Transverse colon (tissue), 4 donors: ENCODE measurements at regions not wholly inside any gene's neighbourhood (a gene's known extent, or its start where the extent isn't known, plus 50 kb on each side); places are given as distances from the start of the nearest gene placed in this dataset.

Experiments
- DNase-seq: peaks from one replicate; pipeline ENCODE4 v3.0.0-alpha.2; 2019
- H3K27ac ChIP-seq, 4 donors: fragments of 200-600 bp; sonication (generic); 2 replicates each; pipeline ENCODE4 v1.5.1; 2016 to 2018; ENCODE audit warnings: inconsistent platforms in 4 of 4
- H3K27me3 ChIP-seq: fragments of 200-600 bp; sonication (generic); 2 replicates; pipeline ENCODE4 v1.5.1; 2017; ENCODE audit warnings: inconsistent platforms
- H3K36me3 ChIP-seq, 4 donors: fragments of 200-600 bp; sonication (generic); 2 replicates each; pipeline ENCODE4 v1.5.1; 2017 to 2019; ENCODE audit warnings: inconsistent platforms in 4 of 4
- H3K4me1 ChIP-seq, 4 donors: fragments of 200-600 bp; sonication (generic); 2 replicates each; pipeline ENCODE4 v1.5.1; 2017 to 2020; ENCODE audit warnings: inconsistent platforms in 4 of 4
- H3K4me3 ChIP-seq, 4 donors: fragments of 200-600 bp; sonication (generic); 1 replicate in 1 of 4; 2 replicates in 3 of 4; pipeline versions ENCODE4 v1.5.1 to v1.6.1; 2017 to 2019; ENCODE audit warnings: inconsistent platforms in 4 of 4
- H3K9me3 ChIP-seq, 2 donors: fragments of 200-600 bp; sonication (generic); 2 replicates each; pipeline ENCODE4 v1.5.1; 2017 to 2019; ENCODE audit warnings: inconsistent platforms in 2 of 2
- EP300 ChIP-seq: sonication (generic); formaldehyde crosslinking; IDR thresholded peaks from one replicate; pipeline ENCODE4 v1.6.1; 2017; ENCODE audit warnings: antibody characterized with exemption, low read depth
- POLR2A ChIP-seq: fragments of 450-650 bp; IDR thresholded peaks from one replicate; pipeline ENCODE4 v1.6.1; 2016; ENCODE audit warnings: antibody characterized with exemption, mild to moderate bottlenecking, moderate library complexity
- POLR2AphosphoS5 ChIP-seq, 3 donors: sonication (generic); formaldehyde crosslinking; IDR thresholded peaks; one replicate each; pipeline ENCODE4 v1.6.1; 2016; ENCODE audit warnings: antibody characterized with exemption in 3 of 3
- WGBS, 2 donors: methylation state at CpG; one replicate each; pipeline ENCODE4 v1.1.5; 2018; ENCODE audit warnings: low coverage in 1 of 2; 5-methylcytosine and 5-hydroxymethylcytosine counted together
- in situ Hi-C, 4 donors: fragments of 200-750 bp; cut with MboI; loops; one replicate each; pipeline versions ENCODE4 v1.15.0 to v1.15.1; 2017; ENCODE audit warnings: low sequenced_read_pairs in 3 of 4, low pct_ligation_motif_present in 1 of 4, low pct_unique_long_range_greater_than_20kb in 1 of 4
- intact Hi-C: fragments of 100-400 bp; cut with DNase I; formaldehyde crosslinking; loops from one replicate; pipeline ENCODE4 v1.15.1; 2023; ENCODE audit warnings: low total_unique reads
- TF ChIP-seq, protein P1 (sequence below), 5 experiments: fragments of 200-600 bp in 3 of 5; fragments of 450-650 bp in 2 of 5; sonication (generic) in 3 of 5; IDR thresholded peaks; 1 replicate in 2 of 5; 2 replicates in 3 of 5; pipeline ENCODE4 v1.5.1; 2016 to 2017; ENCODE audit warnings: antibody characterized with exemption in 5 of 5, inconsistent platforms in 3 of 5, mild to moderate bottlenecking in 2 of 5, moderate library complexity in 1 of 5

DNA sequence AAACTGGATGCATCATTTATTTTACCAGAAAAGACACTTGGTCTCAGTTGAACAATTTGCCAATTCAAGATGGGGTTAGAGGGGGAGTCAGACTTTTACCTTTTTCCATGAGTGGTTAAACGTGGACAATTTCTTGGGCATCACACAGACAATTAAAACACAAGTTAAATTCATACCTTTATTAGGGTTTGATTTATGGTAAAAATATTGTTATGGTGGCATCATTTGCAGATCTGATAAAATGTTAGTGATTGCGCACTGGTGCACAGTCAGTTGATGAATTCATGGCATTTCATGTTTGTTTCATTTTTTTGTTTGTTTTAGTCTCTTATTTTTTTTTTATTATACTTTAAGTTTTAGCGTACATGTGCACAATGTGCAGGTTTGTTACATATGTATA lies 399.9 kb downstream of the DOK5 start:
- H3K4me3 ChIP-seq = no peak overlapping the region
- H3K27ac ChIP-seq = no peak overlapping the region
- intact Hi-C loops = no loop called here
- no peaks in the 10 kb centered on the region for H3K27me3 ChIP-seq
- DNase-seq = no peak
- no peaks in the 10 kb centered on the region for H3K9me3 ChIP-seq
- TF ChIP-seq EP300 (no peak), POLR2AphosphoS5 (IDR thresholded peaks at IDR 0.05) (no peak), POLR2A (no peak)
- TF ChIP-seq, protein P1, sequence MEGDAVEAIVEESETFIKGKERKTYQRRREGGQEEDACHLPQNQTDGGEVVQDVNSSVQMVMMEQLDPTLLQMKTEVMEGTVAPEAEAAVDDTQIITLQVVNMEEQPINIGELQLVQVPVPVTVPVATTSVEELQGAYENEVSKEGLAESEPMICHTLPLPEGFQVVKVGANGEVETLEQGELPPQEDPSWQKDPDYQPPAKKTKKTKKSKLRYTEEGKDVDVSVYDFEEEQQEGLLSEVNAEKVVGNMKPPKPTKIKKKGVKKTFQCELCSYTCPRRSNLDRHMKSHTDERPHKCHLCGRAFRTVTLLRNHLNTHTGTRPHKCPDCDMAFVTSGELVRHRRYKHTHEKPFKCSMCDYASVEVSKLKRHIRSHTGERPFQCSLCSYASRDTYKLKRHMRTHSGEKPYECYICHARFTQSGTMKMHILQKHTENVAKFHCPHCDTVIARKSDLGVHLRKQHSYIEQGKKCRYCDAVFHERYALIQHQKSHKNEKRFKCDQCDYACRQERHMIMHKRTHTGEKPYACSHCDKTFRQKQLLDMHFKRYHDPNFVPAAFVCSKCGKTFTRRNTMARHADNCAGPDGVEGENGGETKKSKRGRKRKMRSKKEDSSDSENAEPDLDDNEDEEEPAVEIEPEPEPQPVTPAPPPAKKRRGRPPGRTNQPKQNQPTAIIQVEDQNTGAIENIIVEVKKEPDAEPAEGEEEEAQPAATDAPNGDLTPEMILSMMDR (IDR thresholded peaks at IDR 0.05) = no peak
- H3K4me1 ChIP-seq = no peaks in the 10 kb centered on the region
- WGBS, 2 donors = 68 to 87% methylated on average over 3 of the region's 3 CpGs
- H3K36me3 ChIP-seq = no peaks in the 10 kb centered on the region
- in situ Hi-C loops = no loop called here

DNA sequence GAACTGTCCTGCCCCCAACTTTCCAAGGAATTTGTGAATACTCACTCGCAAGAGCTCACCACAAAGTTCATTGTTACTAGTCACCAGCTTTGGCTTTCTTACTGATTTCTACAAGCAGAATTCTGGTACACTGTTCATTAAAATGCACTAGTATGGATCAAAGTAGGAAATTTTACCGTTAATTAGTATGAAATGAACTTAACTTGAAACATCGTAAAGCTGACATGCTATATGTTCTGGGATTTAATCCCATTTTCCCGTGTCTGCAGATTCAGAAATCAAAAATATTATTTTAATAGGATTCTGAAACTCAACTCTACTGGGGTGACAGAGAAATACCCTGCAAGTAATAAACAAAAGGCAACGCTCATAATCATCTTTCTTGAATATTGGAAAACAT lies 399.3 kb downstream of the DOK5 start:
- 86 to 87% methylated on average over 5 of the region's 5 CpGs for WGBS, 2 donors
- Histone ChIP-seq H3K4me3 (no peak overlapping the region), H3K4me1 (no peaks in the 10 kb centered on the region), H3K27ac (no peak overlapping the region), H3K9me3 (no peaks in the 10 kb centered on the region), H3K27me3 (no peaks in the 10 kb centered on the region), H3K36me3 (no peaks in the 10 kb centered on the region)
- TF ChIP-seq POLR2AphosphoS5 (IDR thresholded peaks at IDR 0.05) = no peak
- TF ChIP-seq POLR2A = no peak
- TF ChIP-seq, protein P1 (IDR thresholded peaks at IDR 0.05) = no peak
- TF ChIP-seq EP300 = no peak
- intact Hi-C loops (no loop called here), in situ Hi-C loops (no loop called here)
- DNase-seq = no peak

DNA sequence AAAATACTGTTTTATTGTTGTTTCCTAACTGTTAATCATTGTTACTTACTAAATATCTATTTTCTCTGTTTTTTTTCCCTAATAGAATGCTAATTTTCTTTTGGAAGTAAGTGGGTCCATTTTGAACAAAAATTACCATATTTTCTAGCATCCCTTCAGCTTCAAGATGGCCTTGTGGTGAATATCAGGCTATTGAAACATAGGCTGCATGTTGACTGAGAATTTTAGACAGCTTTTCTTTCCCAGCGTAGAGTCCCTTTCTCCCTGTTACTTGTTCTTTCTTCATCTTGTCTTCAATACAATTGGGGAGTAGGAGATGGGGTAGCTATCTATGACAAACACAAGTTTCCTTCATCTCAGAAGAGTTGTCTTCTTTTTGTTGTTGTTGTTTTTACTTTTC lies 397.0 kb downstream of the DOK5 start:
- TF ChIP-seq, protein P1 (IDR thresholded peaks at IDR 0.05) = no peak
- TF ChIP-seq POLR2A = no peak
- no peak for TF ChIP-seq POLR2AphosphoS5 (IDR thresholded peaks at IDR 0.05)
- no peak for TF ChIP-seq EP300
- 83 to 100% methylated on average over 1 of the region's 1 CpG for WGBS, 2 donors
- intact Hi-C loops = no loop called here

DNA sequence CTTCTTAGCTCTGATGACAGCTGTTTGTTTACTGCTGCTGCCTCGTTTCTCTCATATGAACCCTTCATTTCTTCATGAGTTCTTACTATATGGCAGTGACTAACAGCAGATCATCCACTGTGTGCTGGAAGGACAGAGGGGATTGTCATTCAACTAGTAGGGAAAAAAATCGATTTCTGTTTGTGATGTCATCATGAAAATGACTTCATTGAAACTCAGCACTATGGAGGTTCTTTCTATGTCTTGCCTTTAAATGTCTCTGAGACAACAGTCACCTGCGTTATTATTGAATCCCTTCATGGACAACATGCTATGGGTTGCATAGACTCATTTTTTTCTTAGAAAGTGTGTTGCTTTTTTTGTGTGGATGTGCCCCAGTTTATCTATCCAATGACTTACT lies 394.4 kb downstream of the DOK5 start:
- DNase-seq = no peak
- H3K4me3 ChIP-seq = no peak overlapping the region
- H3K4me1 ChIP-seq = no peaks in the 10 kb centered on the region
- H3K36me3 ChIP-seq = no peaks in the 10 kb centered on the region
- intact Hi-C loops = no loop called here
- 48 to 51% methylated on average over 3 of the region's 3 CpGs for WGBS, 2 donors
- H3K27me3 ChIP-seq = no peaks in the 10 kb centered on the region
- H3K27ac ChIP-seq = no peak overlapping the region
- in situ Hi-C loops = no loop called here
- TF ChIP-seq, protein P1 (IDR thresholded peaks at IDR 0.05) = no peak
- TF ChIP-seq POLR2AphosphoS5 (IDR thresholded peaks at IDR 0.05) (no peak), POLR2A (no peak), EP300 (no peak)
- H3K9me3 ChIP-seq = no peaks in the 10 kb centered on the region

More for the DNA sequence above, 397.0 kb downstream of the DOK5 start:
- in situ Hi-C loops = no loop called here
- Histone ChIP-seq H3K27ac (no peak overlapping the region), H3K36me3 (no peaks in the 10 kb centered on the region), H3K27me3 (no peaks in the 10 kb centered on the region), H3K4me3 (no peak overlapping the region), H3K4me1 (no peaks in the 10 kb centered on the region), H3K9me3 (no peaks in the 10 kb centered on the region)
- DNase-seq = no peak
